ENCODE measurements at regions not wholly inside any gene's neighbourhood (a gene's known extent, or its start where the extent isn't known, plus 50 kb on each side); places are given as distances from the start of the nearest gene placed in this dataset.

GRCh38 chr9:22198681-22199080 lies 189.6 kb upstream of the CDKN2B start:
- DNase-seq (ENCODE audit: low spot score) = no peak
- POLR2A ChIA-PET (ENCODE audit: low non-redundant PET) = no interaction called here
- no peak for TF ChIP-seq CTCF (conservative IDR thresholded peaks at IDR 0.05; ENCODE audit: low read depth)
- no peak overlapping the region for H3K27ac ChIP-seq
- CTCF ChIA-PET = no interaction called here

GRCh38 chr9:22201256-22201655 lies 192.2 kb upstream of the CDKN2B start:
- POLR2A ChIA-PET (ENCODE audit: low non-redundant PET) = no interaction called here

GRCh38 chr9:22203371-22204138 lies 194.4 kb upstream of the CDKN2B start:
- ChIA-PET POLR2A (ENCODE audit: low non-redundant PET) (no interaction called here), CTCF (interaction anchor here (0.6 to 0.7 kb wide), 2 partner anchors 44 to 205 kb away, joined by 3 to 4 read pairs; no protein-coding TSS in a partner anchor)
- no peak for DNase-seq (ENCODE audit: low spot score)
- TF ChIP-seq CTCF (conservative IDR thresholded peaks at IDR 0.05; ENCODE audit: low read depth) = no peak
- no peak overlapping the region for H3K27ac ChIP-seq

More at GRCh38 chr9:22201256-22201655, 192.2 kb upstream of the CDKN2B start:
- no peak for DNase-seq (ENCODE audit: low spot score)
- H3K27ac ChIP-seq = no peak overlapping the region
- no peak for TF ChIP-seq CTCF (conservative IDR thresholded peaks at IDR 0.05; ENCODE audit: low read depth)
- CTCF ChIA-PET = no interaction called here

- DNase-seq (ENCODE audit: low spot score) = no peak
- POLR2A ChIA-PET (ENCODE audit: low non-redundant PET) = no interaction called here
- no peak for TF ChIP-seq CTCF (conservative IDR thresholded peaks at IDR 0.05; ENCODE audit: low read depth)
- CTCF ChIA-PET = interaction anchor here (0.6 kb wide), 2 partner anchors 206 to 1965 kb away, joined by 3 read pairs; no protein-coding TSS in a partner anchor
- H3K27ac ChIP-seq = no peak overlapping the region
Measured at GRCh38 chr9:22204240-22204639, 195.1 kb upstream of the CDKN2B start.

GRCh38 chr9:22206833-22207232 lies 197.7 kb upstream of the CDKN2B start:
- DNase-seq (ENCODE audit: low spot score) = no peak
- TF ChIP-seq CTCF (conservative IDR thresholded peaks at IDR 0.05; ENCODE audit: low read depth) = no peak
- CTCF ChIA-PET = no interaction called here
- no peak overlapping the region for H3K27ac ChIP-seq
- POLR2A ChIA-PET (ENCODE audit: low non-redundant PET) = no interaction called here

- H3K27ac ChIP-seq = no peak overlapping the region
- DNase-seq (ENCODE audit: low spot score) = peak; percentile 42
- POLR2A ChIA-PET (ENCODE audit: low non-redundant PET) = no interaction called here
- CTCF ChIA-PET = interaction anchor here (0.6 kb wide), 1 partner anchor 46 kb away, joined by 4 read pairs; no protein-coding TSS in a partner anchor
- TF ChIP-seq CTCF (conservative IDR thresholded peaks at IDR 0.05; ENCODE audit: low read depth) = no peak
Measured at GRCh38 chr9:22208846-22209585, 199.9 kb upstream of the CDKN2B start.
